ENCODE measurements at regions not wholly inside any gene's neighbourhood (a gene's known extent, or its start where the extent isn't known, plus 50 kb on each side); places are given as distances from the start of the nearest gene placed in this dataset.
A peak's percentile ranks its signal among the peaks of the same experiment; 100 is the strongest.

DNA sequence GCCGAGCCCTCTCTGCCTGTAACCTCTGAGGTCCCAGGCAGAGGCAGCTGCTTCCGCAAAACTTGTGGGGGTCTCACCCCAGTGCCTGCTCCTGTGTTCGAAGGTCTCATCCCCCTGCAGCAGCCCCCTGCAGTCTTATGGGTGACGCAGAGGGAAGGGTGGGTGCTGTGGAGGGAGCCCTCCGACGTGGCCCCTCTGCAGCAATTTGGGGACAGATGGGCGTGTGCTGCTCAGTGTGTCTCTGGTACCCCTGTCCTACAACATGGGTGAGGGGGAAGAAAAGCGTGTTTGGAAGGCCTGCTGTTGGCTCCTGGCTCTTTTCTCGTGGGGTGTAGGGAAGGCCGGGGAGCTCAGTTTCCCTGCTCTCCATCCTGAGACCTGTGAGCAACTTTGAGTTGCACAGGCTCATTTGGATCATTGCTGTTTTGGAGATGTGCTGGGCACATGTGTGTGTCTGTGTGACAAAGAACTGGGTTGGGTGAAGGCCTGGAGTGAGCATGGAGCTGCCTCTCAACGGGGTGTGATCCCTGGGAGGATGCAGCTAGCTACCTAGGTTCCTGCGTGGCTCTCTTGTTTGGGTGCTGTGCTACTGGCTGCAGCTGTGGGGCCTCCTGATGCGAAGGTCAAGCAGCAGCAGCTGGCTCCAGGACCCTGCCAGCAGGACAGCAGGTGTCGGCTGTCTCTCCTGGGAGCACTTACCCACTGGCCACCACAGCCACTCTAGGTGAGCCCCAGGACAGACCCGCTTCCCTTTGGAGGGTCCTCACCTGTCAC, 179.6 kb upstream of the PITX1 start:
- H4K20me1 ChIP-seq, result no peaks in the 10 kb centered on the region
- H3K27me3 ChIP-seq, result no peaks in the 10 kb centered on the region
- no peak for TF ChIP-seq Cebpa-rat (IDR thresholded peaks at IDR 0.05)
- H3K27ac ChIP-seq, result peak overlapping the region in 10 of 11 experiments; percentile 17 to 94 (median 84); a peak in 18 of 22 replicates
- H3K36me3 ChIP-seq, result no peaks in the 10 kb centered on the region
- peak overlapping the region; percentile 34 to 95 (median 82) for H3K4me2 ChIP-seq
- H3K4me3 ChIP-seq, result no peak overlapping the region
- H3K4me1 ChIP-seq, result peaks cover 54 to 100% (median 91%) of the 10 kb centered on the region in 10 experiments
- peak overlapping the region in 8 of 11 experiments; percentile 27 to 83 (median 68); a peak in 16 of 22 replicates for H3K9ac ChIP-seq
- no peaks in the 10 kb centered on the region for H3K9me3 ChIP-seq (replicated peaks in 1 of 11)

DNA sequence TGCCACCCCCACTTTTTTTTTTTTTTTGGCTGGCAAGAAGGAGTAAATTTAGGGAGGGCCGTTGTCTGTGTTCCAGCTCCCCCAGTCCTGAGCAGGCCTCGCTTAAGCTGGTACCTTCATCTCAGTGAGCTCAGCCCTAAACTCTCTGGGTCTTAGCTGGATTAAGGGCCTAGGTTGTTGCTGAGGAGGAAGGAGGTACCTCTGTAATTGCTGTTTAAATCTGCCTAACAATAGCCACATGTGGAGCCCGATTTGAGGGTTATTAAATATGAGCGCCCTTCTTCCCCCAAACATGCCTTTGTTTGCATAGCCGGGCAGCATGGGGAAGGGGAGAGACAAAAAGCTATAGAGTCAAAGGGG, 179.0 kb upstream of the PITX1 start:
- no peaks in the 10 kb centered on the region for H3K27me3 ChIP-seq
- H3K4me3 ChIP-seq, result peak overlapping the region in 1 of 10 experiments; percentile 4; a peak in 1 of 20 replicates
- TF ChIP-seq Cebpa-rat (IDR thresholded peaks at IDR 0.05), result no peak
- peaks cover 54 to 100% (median 96%) of the 10 kb centered on the region in 10 experiments for H3K4me1 ChIP-seq
- peak overlapping the region in 8 of 11 experiments; percentile 27 to 83 (median 68); a peak in 17 of 22 replicates for H3K9ac ChIP-seq
- no peaks in the 10 kb centered on the region for H3K36me3 ChIP-seq
- no peaks in the 10 kb centered on the region for H3K9me3 ChIP-seq (replicated peaks in 1 of 11)
- H4K20me1 ChIP-seq, result no peaks in the 10 kb centered on the region
- peak overlapping the region; percentile 34 to 95 (median 82) for H3K4me2 ChIP-seq
- peak overlapping the region in 10 of 11 experiments; percentile 17 to 94 (median 84); a peak in 20 of 22 replicates for H3K27ac ChIP-seq

DNA sequence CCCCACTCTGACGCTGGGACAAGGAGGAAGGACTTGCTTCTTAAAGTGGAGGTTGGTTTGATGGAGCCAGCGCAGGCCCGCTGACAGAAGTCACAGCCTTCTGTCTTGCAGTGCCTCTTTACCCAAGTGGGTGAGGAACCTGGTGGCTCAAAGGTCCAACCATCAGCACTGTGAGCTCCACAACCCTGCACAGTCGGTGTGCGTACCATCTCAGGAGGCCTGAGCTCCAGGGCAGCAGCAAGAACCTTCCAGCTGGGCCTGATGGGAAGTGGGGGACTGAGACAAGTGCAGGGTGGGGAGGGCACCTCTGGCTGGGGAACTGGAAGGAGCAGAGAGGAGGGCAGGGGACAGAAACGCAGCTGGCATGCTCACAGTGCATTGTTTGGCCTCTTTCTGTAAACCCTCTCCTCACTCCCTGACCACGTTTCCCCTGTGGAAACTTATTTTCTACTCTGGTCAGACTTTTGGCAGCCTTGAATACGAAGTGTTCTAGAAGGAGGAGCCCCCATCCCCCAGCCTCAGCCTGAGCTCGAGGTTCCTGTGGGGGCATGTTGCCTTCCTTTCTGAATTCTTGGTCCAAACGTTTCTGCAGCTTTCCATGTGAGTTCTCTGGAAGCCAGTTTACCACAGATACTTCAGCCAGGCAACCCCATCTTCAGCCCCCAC, 178.5 kb upstream of the PITX1 start:
- Histone ChIP-seq H3K4me3 (peak overlapping the region in 1 of 10 experiments; percentile 4; a peak in 1 of 20 replicates), H4K20me1 (no peaks in the 10 kb centered on the region), H3K9ac (peak overlapping the region in 8 of 11 experiments; percentile 27 to 83 (median 68); a peak in 16 of 22 replicates), H3K27ac (peak overlapping the region in 10 of 11 experiments; percentile 17 to 94 (median 84); a peak in 20 of 22 replicates), H3K4me2 (peak overlapping the region; percentile 34 to 95 (median 82)), H3K36me3 (no peaks in the 10 kb centered on the region), H3K9me3 (replicated peaks in 1 of 11) (no peaks in the 10 kb centered on the region), H3K4me1 (peaks cover 54 to 100% (median 100%) of the 10 kb centered on the region in 10 experiments), H3K27me3 (no peaks in the 10 kb centered on the region)
- TF ChIP-seq Cebpa-rat (IDR thresholded peaks at IDR 0.05), result no peak

DNA sequence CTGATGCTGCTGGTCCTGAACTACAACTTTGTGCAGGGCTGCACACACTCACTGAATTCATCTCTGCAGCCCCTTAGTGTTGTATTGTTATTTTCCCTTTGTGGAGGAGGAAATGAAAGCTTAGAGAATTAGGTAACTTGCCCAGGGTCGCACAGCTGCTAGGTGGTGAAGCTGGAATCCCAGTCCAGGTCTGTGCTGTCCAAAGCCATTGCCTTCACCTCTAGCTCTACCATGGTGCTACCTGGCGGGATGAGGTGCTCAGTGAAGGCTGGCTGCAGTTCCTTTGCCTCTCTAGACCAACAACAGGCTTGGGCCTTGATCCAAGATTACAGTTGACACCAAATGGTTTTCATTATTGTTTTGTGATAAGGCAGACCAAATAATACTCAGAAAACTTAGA, 177.8 kb upstream of the PITX1 start:
- Histone ChIP-seq H3K9ac (peak overlapping the region in 5 of 11 experiments; percentile 55 to 83 (median 70); a peak in 9 of 22 replicates), H4K20me1 (no peaks in the 10 kb centered on the region), H3K4me3 (no peak overlapping the region), H3K9me3 (replicated peaks in 1 of 11) (no peaks in the 10 kb centered on the region), H3K27ac (peak overlapping the region in 8 of 11 experiments; percentile 79 to 94 (median 88); a peak in 16 of 22 replicates), H3K4me1 (peaks cover 54 to 100% (median 98%) of the 10 kb centered on the region in 10 experiments), H3K36me3 (no peaks in the 10 kb centered on the region), H3K27me3 (no peaks in the 10 kb centered on the region), H3K4me2 (peak overlapping the region; percentile 34 to 95 (median 82))
- TF ChIP-seq Cebpa-rat (IDR thresholded peaks at IDR 0.05), result no peak

DNA sequence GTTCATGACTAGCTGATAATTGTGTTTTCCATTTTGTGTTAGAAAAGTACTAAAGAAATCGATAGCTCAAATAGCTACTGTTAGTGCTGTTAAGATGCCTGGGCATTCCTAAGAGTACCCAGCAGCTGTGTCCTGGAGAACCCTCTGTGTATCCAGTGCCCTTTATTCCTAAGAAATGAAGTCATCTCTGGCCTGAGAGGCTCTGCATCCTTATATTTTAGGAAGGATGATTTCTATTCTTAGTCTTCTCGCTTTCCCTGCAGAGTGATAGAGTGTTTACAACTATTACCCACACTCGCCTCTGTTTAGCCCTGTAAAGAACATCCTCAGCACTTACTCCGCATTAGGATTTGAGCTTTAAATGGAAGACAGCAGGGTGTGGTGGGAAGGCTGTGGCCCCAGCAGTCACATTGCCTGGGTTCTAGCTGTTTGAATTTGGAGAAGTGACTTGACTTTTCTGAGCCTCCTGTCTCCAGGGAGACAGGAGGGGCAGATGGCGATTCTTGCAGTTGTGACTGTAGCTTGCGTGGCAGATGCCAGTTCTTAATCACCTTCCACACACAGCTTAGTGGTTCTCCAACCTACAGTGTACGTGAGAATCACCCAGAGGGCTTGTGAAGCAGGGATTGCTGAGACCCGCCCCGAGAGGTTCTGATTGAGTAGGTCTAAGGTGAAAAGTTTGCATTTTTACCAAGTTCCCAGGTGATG, 177.2 kb upstream of the PITX1 start:
- H3K27me3 ChIP-seq, result no peaks in the 10 kb centered on the region

DNA sequence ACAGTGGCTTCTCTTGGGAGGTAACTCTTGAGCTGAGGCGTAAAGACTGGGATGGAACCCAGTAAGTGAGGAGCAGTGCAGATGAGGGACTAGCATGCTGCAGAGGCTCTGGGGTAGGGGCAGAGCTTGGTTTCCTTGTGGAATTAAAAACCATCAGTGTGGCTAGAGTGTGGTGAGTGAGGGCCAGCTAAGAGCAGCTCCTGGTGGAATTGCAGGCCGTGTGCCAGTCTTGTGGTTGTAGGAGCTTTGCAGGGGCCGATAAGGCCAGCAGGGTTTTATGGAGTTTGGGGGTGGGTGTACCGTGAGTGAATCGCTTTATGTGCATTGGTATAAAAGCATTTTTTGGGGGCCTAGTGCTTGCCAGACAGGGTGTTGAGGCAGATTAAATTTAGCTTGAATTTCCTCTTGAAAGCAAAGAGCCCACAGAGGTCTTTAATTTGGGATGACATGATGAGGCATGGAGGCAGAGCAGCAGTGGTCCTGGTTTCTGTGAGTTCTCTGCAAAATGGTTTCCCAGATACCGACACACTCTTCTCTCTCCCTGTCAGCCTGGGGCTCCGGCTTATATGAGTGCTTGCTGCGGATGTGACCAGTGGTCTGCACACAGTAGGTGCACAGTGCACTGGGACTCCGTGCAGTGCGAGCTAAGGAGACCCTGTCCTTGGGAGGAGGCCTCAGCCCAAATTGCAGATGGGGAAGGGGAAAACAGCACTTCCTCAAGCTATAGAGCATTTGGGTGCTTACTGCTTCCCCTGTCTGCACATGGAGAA, 176.4 kb upstream of the PITX1 start:
- TF ChIP-seq Cebpa-rat (IDR thresholded peaks at IDR 0.05), result no peak
- H3K9ac ChIP-seq, result peak overlapping the region in 4 of 11 experiments; percentile 7 to 83 (median 68); a peak in 5 of 22 replicates
- H3K27ac ChIP-seq, result peak overlapping the region in 7 of 11 experiments; percentile 80 to 94 (median 89); a peak in 12 of 22 replicates
- H3K4me3 ChIP-seq, result no peak overlapping the region
- no peaks in the 10 kb centered on the region for H4K20me1 ChIP-seq
- no peaks in the 10 kb centered on the region for H3K36me3 ChIP-seq
- H3K4me2 ChIP-seq, result peak overlapping the region in 8 of 11 experiments; percentile 34 to 95 (median 86); a peak in 15 of 22 replicates
- no peaks in the 10 kb centered on the region for H3K9me3 ChIP-seq (replicated peaks in 1 of 11)
- H3K4me1 ChIP-seq, result peaks cover 53 to 92% (median 86%) of the 10 kb centered on the region in 10 experiments
- no peaks in the 10 kb centered on the region for H3K27me3 ChIP-seq

More for the DNA sequence above, 177.2 kb upstream of the PITX1 start:
- Histone ChIP-seq H3K4me3 (no peak overlapping the region), H3K9ac (peak overlapping the region in 5 of 11 experiments; percentile 7 to 83 (median 70); a peak in 8 of 22 replicates), H4K20me1 (no peaks in the 10 kb centered on the region), H3K9me3 (replicated peaks in 1 of 11) (no peaks in the 10 kb centered on the region), H3K36me3 (no peaks in the 10 kb centered on the region), H3K4me1 (peaks cover 59 to 100% (median 94%) of the 10 kb centered on the region in 10 experiments), H3K27ac (peak overlapping the region in 8 of 11 experiments; percentile 79 to 94 (median 88); a peak in 15 of 22 replicates), H3K4me2 (peak overlapping the region; percentile 34 to 95 (median 82))
- TF ChIP-seq Cebpa-rat (IDR thresholded peaks at IDR 0.05), result no peak

DNA sequence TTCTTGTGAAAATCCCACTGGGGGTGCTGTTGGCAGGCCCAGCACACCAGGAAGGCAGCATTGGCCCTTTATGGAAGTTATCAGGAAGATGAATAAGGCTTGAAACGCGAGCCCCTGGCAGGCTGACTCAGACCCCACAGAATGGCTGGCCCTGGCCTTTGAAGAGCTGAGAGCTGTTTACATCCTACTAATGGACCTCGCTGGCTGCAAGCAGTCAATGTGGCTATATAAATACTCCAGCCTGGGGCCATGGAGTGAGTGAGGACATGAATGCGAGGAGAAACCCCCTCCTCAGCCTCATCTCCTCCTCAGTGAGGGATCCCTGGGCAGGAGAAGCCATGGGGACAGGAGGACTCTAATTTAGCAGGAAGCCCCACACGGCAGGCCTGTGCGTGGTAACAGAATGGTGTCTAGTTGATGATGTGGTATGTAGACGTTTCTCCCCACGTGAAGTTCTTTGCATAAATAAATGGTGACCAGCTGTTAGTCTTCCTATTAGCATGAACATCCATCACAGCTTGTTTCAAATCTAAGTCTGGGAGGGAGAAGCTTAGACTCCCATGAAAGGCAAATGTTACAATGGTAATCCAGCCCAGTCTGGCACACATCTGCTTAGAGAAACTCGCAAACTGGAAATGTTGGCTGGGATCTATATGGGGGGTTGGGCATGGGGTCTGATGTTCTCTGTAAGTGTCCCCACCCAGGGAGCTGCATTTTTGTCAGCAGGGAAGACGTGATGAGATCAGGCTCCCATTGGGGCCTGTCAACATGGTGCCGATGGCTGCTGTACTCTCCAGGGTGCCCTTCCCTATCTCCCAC, 175.1 kb upstream of the PITX1 start:
- H3K9ac ChIP-seq, result peak overlapping the region in 3 of 11 experiments; percentile 31 to 46 (median 40); a peak in 3 of 22 replicates
- no peaks in the 10 kb centered on the region for H3K36me3 ChIP-seq
- H3K4me2 ChIP-seq, result peak overlapping the region in 7 of 11 experiments; percentile 41 to 95 (median 86); a peak in 14 of 22 replicates
- H3K4me1 ChIP-seq, result peaks cover 40 to 80% (median 73%) of the 10 kb centered on the region in 10 experiments
- H3K9me3 ChIP-seq (replicated peaks in 1 of 11), result no peaks in the 10 kb centered on the region
- peak overlapping the region in 8 of 11 experiments; percentile 0 to 94 (median 88); a peak in 16 of 22 replicates for H3K27ac ChIP-seq
- no peaks in the 10 kb centered on the region for H3K27me3 ChIP-seq
- H4K20me1 ChIP-seq, result no peaks in the 10 kb centered on the region
- H3K4me3 ChIP-seq, result no peak overlapping the region
- TF ChIP-seq Cebpa-rat (IDR thresholded peaks at IDR 0.05), result no peak
